HL-60 (cell line): ENCODE measurements at regions not wholly inside any gene's neighbourhood (a gene's known extent, or its start where the extent isn't known, plus 50 kb on each side); places are given as distances from the start of the nearest gene placed in this dataset.
"Not testable (repeated sequence)": the region's sequence is repeated elsewhere in the genome, so short reads cannot be mapped to it uniquely, and the experiment has no call there.

Experiments
- DNase-seq, 2 experiments: peaks; one replicate each; pipeline ENCODE4 v3.0.0-alpha.2; 2010 to 2020; ENCODE audit warnings: low read depth in 1 of 2, low spot score in 1 of 2
- H3K27ac ChIP-seq: fragments of 250-450 bp; sonication (Bioruptor Pico); replicated peaks from 2 replicates; pipeline ENCODE4 v1.5.1; 2020; ENCODE audit warnings: mild to moderate bottlenecking, moderate library complexity
- H3K27me3 ChIP-seq: fragments of 250-450 bp; sonication (Bioruptor Pico); 2 replicates; pipeline ENCODE4 v1.5.1; 2021; ENCODE audit warnings: mild to moderate bottlenecking, moderate library complexity; ENCODE audit not compliant: insufficient read depth, poor library complexity, severe bottlenecking
- H3K4me3 ChIP-seq: replicated peaks from 2 replicates; pipeline ENCODE4 v1.5.1; 2011; ENCODE audit warnings: mild to moderate bottlenecking, control low read depth, low read length; ENCODE audit not compliant: insufficient read depth
- CTCF ChIP-seq: IDR thresholded peaks from one replicate; pipeline ENCODE4 v1.5.1; 2011; ENCODE audit warnings: low read length, control low read depth, inconsistent platforms; ENCODE audit not compliant: insufficient read depth
- GABPA ChIP-seq: IDR thresholded peaks from 2 replicates; pipeline ENCODE4 v1.6.1; 2012; ENCODE audit warnings: low read depth
- POLR2AphosphoS5 ChIP-seq: IDR thresholded peaks from 2 replicates; pipeline ENCODE4 v1.6.1; 2012; ENCODE audit warnings: low read depth
- REST ChIP-seq: IDR thresholded peaks from 2 replicates; pipeline ENCODE4 v1.6.1; 2012; ENCODE audit warnings: low read depth; ENCODE audit not compliant: insufficient replicate concordance
- SPI1 ChIP-seq: IDR thresholded peaks from 2 replicates; pipeline ENCODE4 v1.6.1; 2012; ENCODE audit warnings: low read depth, mild to moderate bottlenecking, borderline replicate concordance

- DNase-seq: no peak
- Histone ChIP-seq H3K27me3 (no peaks in the 10 kb centered on the region), H3K4me3 (no peak overlapping the region), H3K27ac (no peak overlapping the region)
- TF ChIP-seq GABPA: no peak
Measured at GRCh38 chr7:19964246-19964645, 190.8 kb upstream of the TMEM196 start.

- DNase-seq: no peak
- no peaks in the 10 kb centered on the region for H3K27me3 ChIP-seq
Measured at GRCh38 chr7:19963695-19964094, 190.3 kb upstream of the TMEM196 start.

DNA sequence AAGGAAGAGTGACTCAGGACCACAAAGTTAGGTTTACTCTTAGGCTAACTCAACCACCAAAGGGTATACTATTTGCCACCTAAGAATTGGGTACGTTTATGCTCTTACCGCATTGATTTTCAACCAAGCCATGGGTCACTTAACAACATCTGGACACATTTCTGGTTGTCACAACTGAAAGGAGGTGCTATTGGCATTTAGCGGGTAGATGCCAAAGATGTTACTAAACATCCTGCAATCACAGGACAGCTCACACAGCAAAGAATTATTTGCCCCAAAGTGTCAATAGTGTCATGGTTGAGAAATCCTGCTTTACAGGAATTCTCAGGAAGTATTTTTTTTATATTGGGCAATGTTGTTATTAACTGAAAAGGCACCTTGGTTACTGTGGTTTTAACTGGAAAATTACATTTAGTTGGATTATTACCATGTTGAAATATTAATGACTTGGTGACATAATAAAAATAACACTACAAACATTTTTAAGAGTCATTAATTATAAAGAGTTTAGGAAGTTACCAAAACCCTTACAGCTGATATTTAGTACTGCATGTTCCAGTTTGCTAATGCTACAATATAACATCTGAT is 185.0 kb upstream of the TMEM196 start:
- Histone ChIP-seq H3K27ac (no peak overlapping the region), H3K4me3 (no peak overlapping the region), H3K27me3 (no peaks in the 10 kb centered on the region)
- TF ChIP-seq POLR2AphosphoS5 (no peak), SPI1 (no peak), GABPA (no peak), CTCF (no peak), REST (no peak)
- DNase-seq: no peak

More at GRCh38 chr7:19963695-19964094, 190.3 kb upstream of the TMEM196 start:
- TF ChIP-seq GABPA: no peak
- no peak for TF ChIP-seq CTCF
- TF ChIP-seq POLR2AphosphoS5: no peak
- TF ChIP-seq REST: no peak
- TF ChIP-seq SPI1: no peak
- no peak overlapping the region for H3K4me3 ChIP-seq
- no peak overlapping the region for H3K27ac ChIP-seq

- H3K4me3 ChIP-seq: no peak overlapping the region
- TF ChIP-seq SPI1 (no peak), POLR2AphosphoS5 (no peak), CTCF (no peak), REST (no peak), GABPA (no peak)
- no peaks in the 10 kb centered on the region for H3K27me3 ChIP-seq
- no peak for DNase-seq
- no peak overlapping the region for H3K27ac ChIP-seq
Measured at GRCh38 chr7:19957664-19958063, 184.2 kb upstream of the TMEM196 start.

DNA sequence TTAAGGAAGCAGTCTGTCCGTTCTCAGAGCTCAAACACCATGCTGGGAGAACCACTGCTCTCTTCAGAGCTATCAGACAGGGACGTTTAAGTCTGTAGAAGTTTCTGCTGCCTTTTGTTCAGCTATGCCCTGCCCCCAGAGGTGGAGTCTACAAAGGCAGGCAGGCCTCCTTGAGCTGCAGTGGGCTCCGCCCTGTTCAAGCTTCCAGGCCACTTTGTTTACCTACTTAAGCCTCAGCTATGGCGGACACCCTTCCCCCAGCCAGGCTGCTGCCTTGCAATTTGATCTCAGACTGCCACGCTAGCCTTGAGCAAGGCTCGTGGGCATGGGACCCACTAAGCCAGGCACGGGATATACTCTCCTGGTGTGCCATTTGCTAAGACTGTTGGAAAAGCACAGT is 180.7 kb upstream of the TMEM196 start:
- not testable (repeated sequence) for H3K4me3 ChIP-seq, DNase-seq, H3K27me3 ChIP-seq, H3K27ac ChIP-seq

GRCh38 chr7:19953411-19953810 is 180.0 kb upstream of the TMEM196 start:
- H3K4me3 ChIP-seq, H3K27me3 ChIP-seq, DNase-seq, H3K27ac ChIP-seq: not testable (repeated sequence)
